HFFc6 (cell line): ENCODE measurements at regions not wholly inside any gene's neighbourhood (a gene's known extent, or its start where the extent isn't known, plus 50 kb on each side); places are given as distances from the start of the nearest gene placed in this dataset.

Experiments
- DNase-seq: peaks from one replicate; pipeline ENCODE4 v3.0.0-alpha.2; 2018
- H3K27ac Mint-ChIP-seq: 2 replicates; pipeline ENCODE4 v1.8.0; 2020; ENCODE audit warnings: mild to moderate bottlenecking, mixed read lengths
- H3K27me3 Mint-ChIP-seq: 2 replicates; pipeline ENCODE4 v1.8.0; 2021; ENCODE audit warnings: mild to moderate bottlenecking, moderate library complexity, mixed read lengths; ENCODE audit not compliant: insufficient read depth
- H3K36me3 Mint-ChIP-seq: 2 replicates; pipeline ENCODE4 v1.8.0; 2021; ENCODE audit warnings: low read depth, mixed read lengths
- H3K4me1 Mint-ChIP-seq: 2 replicates; pipeline ENCODE4 v1.8.0; 2020; ENCODE audit warnings: low read depth, mixed read lengths
- H3K4me3 Mint-ChIP-seq: 2 replicates; pipeline ENCODE4 v1.8.0; 2020; ENCODE audit warnings: mild to moderate bottlenecking, moderate library complexity, mixed read lengths
- H3K9me3 Mint-ChIP-seq: 2 replicates; pipeline ENCODE4 v1.8.0; 2020; ENCODE audit warnings: mild to moderate bottlenecking, mixed read lengths
- TF ChIP-seq, protein P1 (sequence below): fragments of 200-600 bp; sonication (generic); IDR thresholded peaks from 2 replicates; pipeline ENCODE4 v1.5.0; 2021; ENCODE audit warnings: antibody characterized with exemption, mild to moderate bottlenecking

DNA sequence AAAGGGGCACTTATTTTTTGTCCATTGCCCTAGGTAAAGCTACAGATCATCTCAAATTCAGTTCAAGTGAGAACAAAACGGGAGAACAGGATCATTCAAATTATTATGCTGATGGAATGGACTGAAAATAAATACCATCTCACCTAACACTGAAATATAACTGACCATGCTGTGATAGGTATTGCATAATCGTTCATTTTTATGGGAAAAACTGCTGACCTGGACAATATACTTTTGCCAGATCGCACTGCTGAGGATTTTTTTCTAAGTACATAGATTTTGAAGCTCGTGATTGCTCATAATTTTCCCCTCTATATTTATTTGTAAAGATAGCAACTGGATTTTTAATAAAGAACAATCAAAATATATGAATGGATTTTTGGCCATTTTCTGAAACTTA, 636.6 kb upstream of the NEGR1 start:
- H3K36me3 Mint-ChIP-seq, result no peaks in the 10 kb centered on the region
- no peaks in the 10 kb centered on the region for H3K27me3 Mint-ChIP-seq
- TF ChIP-seq, protein P1, sequence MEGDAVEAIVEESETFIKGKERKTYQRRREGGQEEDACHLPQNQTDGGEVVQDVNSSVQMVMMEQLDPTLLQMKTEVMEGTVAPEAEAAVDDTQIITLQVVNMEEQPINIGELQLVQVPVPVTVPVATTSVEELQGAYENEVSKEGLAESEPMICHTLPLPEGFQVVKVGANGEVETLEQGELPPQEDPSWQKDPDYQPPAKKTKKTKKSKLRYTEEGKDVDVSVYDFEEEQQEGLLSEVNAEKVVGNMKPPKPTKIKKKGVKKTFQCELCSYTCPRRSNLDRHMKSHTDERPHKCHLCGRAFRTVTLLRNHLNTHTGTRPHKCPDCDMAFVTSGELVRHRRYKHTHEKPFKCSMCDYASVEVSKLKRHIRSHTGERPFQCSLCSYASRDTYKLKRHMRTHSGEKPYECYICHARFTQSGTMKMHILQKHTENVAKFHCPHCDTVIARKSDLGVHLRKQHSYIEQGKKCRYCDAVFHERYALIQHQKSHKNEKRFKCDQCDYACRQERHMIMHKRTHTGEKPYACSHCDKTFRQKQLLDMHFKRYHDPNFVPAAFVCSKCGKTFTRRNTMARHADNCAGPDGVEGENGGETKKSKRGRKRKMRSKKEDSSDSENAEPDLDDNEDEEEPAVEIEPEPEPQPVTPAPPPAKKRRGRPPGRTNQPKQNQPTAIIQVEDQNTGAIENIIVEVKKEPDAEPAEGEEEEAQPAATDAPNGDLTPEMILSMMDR, result no peak
- no peak overlapping the region for H3K27ac Mint-ChIP-seq
- no peaks in the 10 kb centered on the region for H3K9me3 Mint-ChIP-seq
- H3K4me3 Mint-ChIP-seq, result no peak overlapping the region
- DNase-seq, result no peak
- no peaks in the 10 kb centered on the region for H3K4me1 Mint-ChIP-seq

DNA sequence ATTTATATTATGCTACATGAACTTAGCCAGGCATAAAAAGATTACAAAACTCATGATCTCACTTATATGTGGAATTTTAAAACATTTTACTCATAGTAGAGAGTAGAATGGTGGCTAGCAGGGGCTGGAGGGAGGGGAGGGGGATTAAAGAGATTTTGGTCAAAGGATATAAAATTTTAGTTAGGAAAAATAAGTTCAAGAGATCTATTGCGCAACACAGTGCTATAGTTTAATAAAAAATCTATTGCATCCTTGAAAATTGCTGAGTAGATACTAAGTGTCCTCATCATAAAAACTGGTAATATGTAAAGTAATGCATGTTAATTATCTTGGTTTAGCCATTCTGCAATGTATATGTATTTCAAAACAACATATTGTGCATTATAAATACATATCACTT, 635.6 kb upstream of the NEGR1 start:
- Mint-ChIP-seq H3K36me3 (no peaks in the 10 kb centered on the region), H3K27ac (no peak overlapping the region), H3K4me3 (no peak overlapping the region), H3K27me3 (no peaks in the 10 kb centered on the region), H3K9me3 (no peaks in the 10 kb centered on the region), H3K4me1 (no peaks in the 10 kb centered on the region)
- TF ChIP-seq, protein P1, result no peak
- no peak for DNase-seq

DNA sequence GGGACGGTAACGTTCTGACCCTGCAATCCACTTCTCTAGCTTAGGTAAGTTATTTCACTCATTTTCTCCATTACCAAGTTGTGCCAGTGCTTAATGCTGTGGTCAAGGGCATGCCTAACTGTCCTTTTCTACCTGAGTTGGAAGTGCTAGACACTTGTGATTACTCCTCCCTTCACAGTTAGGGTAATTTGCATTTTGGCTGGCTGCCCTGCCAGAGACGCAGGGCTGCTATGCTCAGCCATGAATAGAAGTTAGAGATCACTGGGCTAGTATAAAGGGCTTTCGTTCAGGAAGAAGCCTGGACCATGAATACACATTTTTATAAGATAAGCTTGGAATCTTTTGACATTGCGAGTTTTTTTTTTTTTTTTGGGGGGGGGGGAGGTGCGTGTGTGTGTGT, 633.2 kb upstream of the NEGR1 start:
- Mint-ChIP-seq H3K36me3 (no peaks in the 10 kb centered on the region), H3K27me3 (no peaks in the 10 kb centered on the region), H3K4me3 (no peak overlapping the region), H3K4me1 (no peaks in the 10 kb centered on the region), H3K27ac (no peak overlapping the region), H3K9me3 (no peaks in the 10 kb centered on the region)
- TF ChIP-seq, protein P1, result no peak
- no peak for DNase-seq

DNA sequence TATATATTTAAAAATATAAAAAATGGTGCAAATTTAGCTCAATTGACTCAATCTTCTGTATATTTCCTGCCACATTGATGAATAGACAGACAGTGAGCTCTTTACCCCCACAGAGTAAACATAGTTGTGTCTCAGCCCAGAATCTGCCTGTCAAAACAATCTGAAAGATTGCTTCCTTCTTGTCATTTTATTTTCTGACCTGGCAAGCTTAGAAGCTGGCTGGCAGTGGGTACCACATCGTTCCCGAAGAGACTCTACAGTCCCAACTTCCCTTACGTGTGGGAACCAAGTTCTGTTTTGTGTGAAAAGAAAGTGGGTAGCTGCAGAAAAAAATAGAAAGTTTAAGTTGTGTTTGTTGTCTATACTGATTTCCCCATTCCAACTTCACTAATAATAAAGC, 629.3 kb upstream of the NEGR1 start:
- H3K27me3 Mint-ChIP-seq, result peaks cover 2% of the 10 kb centered on the region; the same call in 1 of the 2 replicates
- no peak overlapping the region for H3K4me3 Mint-ChIP-seq
- no peaks in the 10 kb centered on the region for H3K4me1 Mint-ChIP-seq
- H3K36me3 Mint-ChIP-seq, result no peaks in the 10 kb centered on the region
- no peak for DNase-seq
- peaks cover 11% of the 10 kb centered on the region; the same call in 1 of the 2 replicates for H3K9me3 Mint-ChIP-seq
- H3K27ac Mint-ChIP-seq, result no peak overlapping the region
- TF ChIP-seq, protein P1, result no peak

DNA sequence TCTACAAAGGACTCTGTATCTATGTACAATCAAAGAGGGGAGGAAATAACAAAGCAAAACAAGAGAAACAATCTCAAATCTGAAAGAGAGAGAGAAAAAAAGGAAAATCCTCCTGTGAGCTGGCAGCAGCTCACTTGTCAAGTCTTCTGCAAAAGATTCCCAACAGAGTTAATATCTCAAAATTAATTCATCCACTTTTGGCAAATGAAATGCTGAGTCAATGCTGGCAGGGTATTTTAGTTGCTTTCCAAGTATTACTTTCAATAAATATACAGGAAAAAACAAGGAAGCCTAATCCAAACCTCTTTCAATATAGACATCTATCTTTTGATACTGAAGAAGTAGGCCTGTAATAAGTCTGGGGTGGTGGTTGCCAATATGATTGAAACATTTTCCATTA, 613.9 kb upstream of the NEGR1 start:
- peaks cover 20% of the 10 kb centered on the region; the same call in 1 of the 2 replicates for H3K9me3 Mint-ChIP-seq
- no peaks in the 10 kb centered on the region for H3K27me3 Mint-ChIP-seq
- no peak overlapping the region for H3K4me3 Mint-ChIP-seq
- H3K36me3 Mint-ChIP-seq, result no peaks in the 10 kb centered on the region
- TF ChIP-seq, protein P1, result no peak
- DNase-seq, result no peak
- H3K27ac Mint-ChIP-seq, result no peak overlapping the region
- no peaks in the 10 kb centered on the region for H3K4me1 Mint-ChIP-seq

DNA sequence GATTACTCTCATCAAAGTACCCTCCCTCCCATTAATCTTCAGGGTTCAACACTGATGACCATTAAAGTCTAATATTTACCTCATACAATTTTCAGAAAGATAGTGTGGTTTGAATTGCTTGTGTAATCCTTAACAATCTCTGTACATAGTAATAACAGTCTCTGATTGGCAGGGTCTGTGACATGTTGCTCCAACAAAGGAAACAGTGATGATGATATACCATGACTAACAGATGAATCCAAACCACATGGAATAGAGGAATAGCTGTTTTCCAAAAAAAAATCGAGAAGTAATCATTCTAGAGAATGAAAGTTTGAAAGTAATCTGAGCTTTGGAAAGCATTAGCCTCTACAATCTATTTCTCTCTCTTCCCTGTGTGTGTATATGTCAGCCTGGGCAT, 610.1 kb upstream of the NEGR1 start:
- Mint-ChIP-seq H3K27ac (no peak overlapping the region), H3K36me3 (no peaks in the 10 kb centered on the region), H3K9me3 (peaks cover 15% of the 10 kb centered on the region; the same call in 1 of the 2 replicates), H3K27me3 (no peaks in the 10 kb centered on the region), H3K4me1 (no peaks in the 10 kb centered on the region), H3K4me3 (no peak overlapping the region)
- DNase-seq, result no peak
- TF ChIP-seq, protein P1, result no peak
